ENCODE measurements at regions not wholly inside any gene's neighbourhood (a gene's known extent, or its start where the extent isn't known, plus 50 kb on each side); places are given as distances from the start of the nearest gene placed in this dataset.

DNA sequence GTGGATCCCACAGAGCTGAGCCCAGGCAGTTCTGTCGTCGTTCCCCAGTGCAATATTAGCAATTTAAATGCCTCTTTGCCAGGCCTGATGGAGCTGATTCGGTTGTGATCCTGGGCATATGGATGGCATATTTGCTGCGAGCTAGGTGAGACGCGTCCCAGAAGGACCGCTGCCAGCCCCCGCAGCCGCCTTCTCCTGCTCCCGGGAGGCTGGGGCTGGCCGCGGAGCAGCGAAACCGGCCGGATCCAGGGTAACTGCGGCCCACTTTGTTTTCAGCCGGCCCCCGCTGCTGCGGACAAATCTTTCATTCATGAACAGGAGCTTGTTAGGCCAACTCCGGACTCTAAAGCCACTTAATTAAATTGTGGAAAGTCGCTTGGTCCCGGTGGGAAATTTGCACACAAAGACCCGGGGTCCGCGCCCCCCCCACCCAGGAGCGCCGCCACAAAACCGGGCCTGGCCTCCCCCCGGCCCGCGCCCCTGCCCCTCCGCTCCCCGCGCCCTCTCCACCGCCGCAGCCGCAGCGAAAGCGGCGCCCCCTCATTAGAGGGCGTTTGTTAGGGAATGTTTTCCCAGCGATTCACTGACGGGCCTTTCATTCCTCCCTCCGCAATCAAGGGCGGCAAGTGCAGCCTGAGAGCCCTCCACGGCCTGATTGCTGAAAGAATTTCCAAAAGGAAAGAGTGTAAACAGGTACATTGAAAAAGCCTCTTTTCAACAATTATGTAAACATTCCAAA, 383.3 kb downstream of the RRAGC start:
- ATAC-seq (peak; percentile 69 to 90), DNase-seq (peak; percentile 58)
- Histone ChIP-seq H3K36me3 (no peaks in the 10 kb centered on the region), H3K4me1 (peaks cover 16% of the 10 kb centered on the region), H3K27me3 (ENCODE audit: low read depth) (peaks cover 23% of the 10 kb centered on the region), H3K27ac (peak overlapping the region; percentile 69), H3K4me3 (peak overlapping the region; percentile 28), H3K9me3 (no peaks in the 10 kb centered on the region)
- TF ChIP-seq CTCF (IDR thresholded peaks at IDR 0.05): no peak
- intact Hi-C loops (cut with DNase I): no loop called here

- H3K4me1 ChIP-seq: peaks cover 16% of the 10 kb centered on the region
- peak overlapping the region; percentile 25 for H3K27ac ChIP-seq
- DNase-seq (no peak), ATAC-seq (no peak)
- H3K4me3 ChIP-seq: no peak overlapping the region
- no peaks in the 10 kb centered on the region for H3K9me3 ChIP-seq
- H3K36me3 ChIP-seq: no peaks in the 10 kb centered on the region
- no peak for TF ChIP-seq CTCF (IDR thresholded peaks at IDR 0.05)
- intact Hi-C loops (cut with DNase I): no loop called here
- peaks cover 23% of the 10 kb centered on the region for H3K27me3 ChIP-seq (ENCODE audit: low read depth)
These were observed 384.0 kb downstream of the RRAGC start for GRCh38 chr1:38475624-38476005.

DNA sequence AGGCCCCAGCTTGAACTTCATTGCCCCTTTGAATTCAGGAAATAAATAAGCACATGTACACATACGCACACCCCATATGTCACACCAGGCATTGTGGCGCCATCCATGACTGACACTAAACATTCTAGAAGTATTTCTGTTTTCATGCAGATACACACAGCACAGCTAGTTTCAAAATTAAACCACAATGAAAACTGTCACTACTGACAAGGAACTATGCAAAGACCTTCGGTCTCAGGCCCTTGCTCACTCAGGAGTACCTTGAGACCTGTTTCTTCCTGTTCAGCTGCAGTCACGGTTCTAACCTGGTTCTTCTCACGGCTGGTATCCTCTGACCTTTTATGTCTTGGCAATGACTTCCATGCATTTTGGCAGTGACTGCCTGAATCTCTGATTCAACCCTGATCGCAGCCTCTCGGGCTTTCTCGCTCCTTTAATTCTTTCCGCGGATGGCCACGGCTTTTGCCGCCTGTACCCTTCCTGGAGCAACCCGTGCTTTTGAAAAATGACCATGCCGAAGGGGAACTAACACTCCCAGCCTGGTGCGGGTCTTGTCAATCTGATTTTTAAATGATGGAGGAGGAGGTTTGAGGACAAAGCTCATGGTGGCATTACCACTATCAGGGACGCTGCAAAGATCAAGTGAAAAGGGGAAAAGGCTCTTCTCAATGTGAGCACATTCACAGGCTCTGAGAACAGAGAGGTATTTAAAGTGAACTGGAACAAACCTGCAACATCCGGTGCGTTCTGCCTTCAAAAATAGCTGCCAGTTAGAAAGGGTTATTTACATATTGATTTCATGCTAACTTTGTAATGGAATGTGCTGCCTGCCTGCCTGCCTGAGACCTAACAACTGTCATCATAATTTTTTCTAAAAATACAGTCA, 384.6 kb downstream of the RRAGC start:
- H3K36me3 ChIP-seq: no peaks in the 10 kb centered on the region
- intact Hi-C loops (cut with DNase I): no loop called here
- H3K4me3 ChIP-seq: no peak overlapping the region
- no peak for TF ChIP-seq CTCF (IDR thresholded peaks at IDR 0.05)
- peaks cover 16% of the 10 kb centered on the region for H3K4me1 ChIP-seq
- peaks cover 23% of the 10 kb centered on the region for H3K27me3 ChIP-seq (ENCODE audit: low read depth)
- H3K27ac ChIP-seq: peak overlapping the region; percentile 25
- ATAC-seq (peak; percentile 14 to 52), DNase-seq (no peak)
- no peaks in the 10 kb centered on the region for H3K9me3 ChIP-seq

DNA sequence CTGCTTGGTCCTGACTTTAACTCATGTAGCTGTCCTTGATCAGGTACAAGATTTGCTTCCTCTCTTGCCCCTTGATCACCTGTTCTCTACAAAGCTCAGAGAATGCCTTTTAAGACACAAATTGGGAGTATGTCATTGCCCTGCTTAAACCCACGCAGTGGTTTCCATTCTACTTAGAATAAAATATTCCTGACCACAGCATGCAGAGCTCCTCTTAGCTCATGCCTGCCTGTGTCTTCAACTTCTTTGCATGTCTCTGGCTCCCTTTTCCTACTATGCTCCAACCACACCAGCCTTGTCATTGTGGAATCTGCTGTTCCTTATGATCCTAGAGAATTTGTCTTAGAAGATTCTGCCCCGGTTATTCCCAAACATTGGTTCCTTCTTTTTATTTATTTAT, 393.1 kb downstream of the RRAGC start:
- Histone ChIP-seq H3K9me3 (no peaks in the 10 kb centered on the region), H3K36me3 (no peaks in the 10 kb centered on the region), H3K27me3 (ENCODE audit: low read depth) (peaks cover 2% of the 10 kb centered on the region), H3K4me3 (no peak overlapping the region), H3K27ac (no peak overlapping the region), H3K4me1 (no peaks in the 10 kb centered on the region)
- no peak for DNase-seq
- no peak for ATAC-seq
- intact Hi-C loops (cut with DNase I): no loop called here
- no peak for TF ChIP-seq CTCF (IDR thresholded peaks at IDR 0.05)

GRCh38 chr1:38465460-38465859, 394.1 kb downstream of the RRAGC start:
- TF ChIP-seq CTCF (IDR thresholded peaks at IDR 0.05): no peak
- Histone ChIP-seq H3K27me3 (ENCODE audit: low read depth) (no peaks in the 10 kb centered on the region), H3K9me3 (no peaks in the 10 kb centered on the region), H3K4me1 (no peaks in the 10 kb centered on the region), H3K36me3 (no peaks in the 10 kb centered on the region), H3K4me3 (no peak overlapping the region), H3K27ac (no peak overlapping the region)
- DNase-seq (no peak), ATAC-seq (no peak)
- intact Hi-C loops (cut with DNase I): no loop called here
